ENCODE measurements at regions not wholly inside any gene's neighbourhood (a gene's known extent, or its start where the extent isn't known, plus 50 kb on each side); places are given as distances from the start of the nearest gene placed in this dataset.
"Not testable (repeated sequence)": the region's sequence is repeated elsewhere in the genome, so short reads cannot be mapped to it uniquely, and the experiment has no call there.

DNA sequence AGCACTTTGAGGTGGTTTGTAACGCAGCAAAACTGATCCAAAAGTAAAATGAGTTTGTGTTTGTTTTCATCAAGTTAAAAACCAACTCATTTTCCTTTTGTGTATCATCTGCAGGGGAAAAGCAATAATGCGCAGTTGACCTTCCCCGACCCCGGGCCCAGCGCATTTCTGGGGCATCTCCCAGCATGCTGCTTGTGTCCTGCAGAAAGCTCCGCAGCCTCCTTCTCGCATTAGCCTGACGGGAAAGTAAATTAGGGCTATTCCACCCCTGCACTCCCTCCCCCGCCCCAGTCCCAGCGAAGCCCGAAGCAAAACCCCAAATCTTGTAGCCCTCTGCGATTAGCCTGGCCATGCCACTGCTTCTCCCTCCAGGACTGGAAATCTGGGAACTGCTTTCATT, 82.0 kb upstream of the PPM1B start:
- DNase-seq (ENCODE audit: low spot score): no peak

GRCh38 chr2:44087036-44087713, 81.5 kb upstream of the PPM1B start:
- DNase-seq (ENCODE audit: low spot score): peak; percentile 61

DNA sequence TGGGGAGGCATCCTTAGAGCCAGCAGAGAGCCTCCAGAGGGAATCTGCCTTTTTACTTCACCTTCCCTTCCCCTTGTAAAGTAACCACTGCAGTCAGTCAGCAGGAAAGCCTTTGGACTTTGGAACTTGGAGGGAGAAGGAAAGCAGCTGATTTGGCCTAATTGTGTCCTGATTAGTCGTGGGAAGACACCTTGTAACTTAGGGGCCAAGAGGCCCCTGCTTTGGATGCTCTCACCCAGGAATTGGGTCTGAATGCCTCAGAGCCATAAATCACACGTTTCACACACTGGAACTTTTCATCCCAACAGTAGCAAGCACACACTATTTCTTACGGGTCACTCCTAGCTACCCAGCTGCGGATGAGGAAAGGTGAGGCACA, 81.0 kb upstream of the PPM1B start:
- DNase-seq (ENCODE audit: low spot score): no peak

DNA sequence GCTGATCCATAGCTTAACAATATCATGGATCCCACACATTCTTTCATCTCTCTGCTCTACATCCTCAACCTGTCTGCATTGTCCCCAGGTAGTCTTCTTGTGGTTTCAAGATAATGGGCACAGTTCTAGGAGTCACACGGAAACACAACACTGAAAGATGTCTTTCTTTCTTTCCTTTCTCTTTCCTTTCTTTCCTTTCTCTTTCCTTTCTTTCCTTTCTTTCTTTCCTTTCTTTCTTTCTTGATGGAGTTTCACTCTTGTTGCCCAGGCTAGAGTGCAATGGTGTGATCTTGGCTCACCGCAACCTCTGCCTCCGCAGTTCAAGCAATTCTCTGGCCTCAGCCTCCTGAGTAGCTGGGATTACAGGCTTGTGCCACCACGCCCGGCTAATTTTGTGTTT, 76.2 kb upstream of the PPM1B start:
- DNase-seq (ENCODE audit: low spot score): not testable (repeated sequence)

- no peak for DNase-seq (ENCODE audit: low spot score)
Observed at GRCh38 chr2:44093970-44094369, 74.7 kb upstream of the PPM1B start.

DNA sequence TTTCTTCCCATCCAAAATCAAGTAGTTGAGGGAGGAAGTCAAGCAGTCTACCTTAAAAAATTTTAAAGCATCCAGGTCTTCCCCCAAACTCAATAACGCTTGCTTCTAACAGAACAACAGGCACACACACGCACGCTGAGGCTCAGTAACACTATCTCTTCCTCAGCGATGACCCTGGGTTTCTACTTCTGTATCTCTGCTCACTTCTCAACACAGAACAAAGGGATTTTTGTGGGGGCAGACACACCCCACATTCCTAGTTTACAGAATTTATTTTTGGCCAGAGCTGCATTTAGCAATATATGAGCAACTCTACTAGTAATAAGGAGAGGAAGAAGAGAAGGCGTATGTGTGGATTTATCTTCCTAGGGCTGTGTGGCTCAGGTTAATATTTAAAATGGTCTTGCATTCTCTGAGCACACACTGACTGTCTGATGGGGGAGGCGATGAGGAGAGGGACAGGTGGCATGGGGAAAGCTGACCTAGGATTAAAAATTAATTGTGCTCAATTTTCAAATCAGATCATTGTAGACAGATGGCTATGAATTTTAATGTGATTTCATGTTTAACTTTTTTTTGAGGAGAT, 71.3 kb upstream of the PPM1B start:
- no peak for DNase-seq (ENCODE audit: low spot score)

GRCh38 chr2:44098050-44098449, 70.6 kb upstream of the PPM1B start:
- no peak for DNase-seq (ENCODE audit: low spot score)

GRCh38 chr2:44098891-44099290, 69.8 kb upstream of the PPM1B start:
- DNase-seq (ENCODE audit: low spot score): no peak

DNA sequence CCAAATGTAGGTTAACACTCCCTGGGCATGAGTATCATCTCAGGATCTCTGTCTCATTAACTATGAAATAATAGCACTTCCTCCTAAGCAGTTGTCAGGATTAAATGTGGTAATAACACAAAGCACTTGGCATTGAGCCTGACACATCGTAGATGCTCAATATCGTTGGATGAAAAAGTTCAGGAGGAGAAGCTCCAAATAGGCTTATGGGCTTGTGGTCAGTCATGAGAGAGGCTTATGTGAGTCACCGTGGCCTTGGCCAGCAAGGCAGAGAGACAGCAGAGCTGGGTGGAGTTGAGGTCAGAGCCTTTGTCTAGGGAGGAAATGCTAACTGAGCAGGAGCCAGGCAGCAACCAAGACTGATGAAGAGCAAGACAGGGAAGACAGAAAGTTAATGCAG, 68.3 kb upstream of the PPM1B start:
- no peak for DNase-seq (ENCODE audit: low spot score)

DNA sequence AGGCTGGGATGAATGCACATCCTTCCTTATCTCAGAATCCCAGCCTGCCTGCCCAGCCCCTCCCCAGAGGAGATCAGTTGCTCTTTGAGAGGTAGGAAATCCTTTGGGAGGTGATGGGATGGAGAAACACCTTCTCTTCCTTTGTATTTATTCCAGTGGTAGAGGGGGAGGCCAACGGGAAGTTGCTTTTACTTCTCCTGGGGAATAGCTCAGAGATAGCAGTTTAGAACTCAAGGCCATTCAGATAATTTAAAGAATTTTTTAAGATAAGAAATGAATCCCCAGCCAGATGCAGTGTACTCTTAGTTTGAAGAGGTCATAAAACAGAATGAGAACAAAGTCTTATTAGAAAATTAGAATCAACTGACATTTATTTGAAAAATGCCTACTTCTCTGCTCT, 67.4 kb upstream of the PPM1B start:
- DNase-seq (ENCODE audit: low spot score): no peak

GRCh38 chr2:44102790-44103562, 65.7 kb upstream of the PPM1B start:
- no peak for DNase-seq (ENCODE audit: low spot score)

DNA sequence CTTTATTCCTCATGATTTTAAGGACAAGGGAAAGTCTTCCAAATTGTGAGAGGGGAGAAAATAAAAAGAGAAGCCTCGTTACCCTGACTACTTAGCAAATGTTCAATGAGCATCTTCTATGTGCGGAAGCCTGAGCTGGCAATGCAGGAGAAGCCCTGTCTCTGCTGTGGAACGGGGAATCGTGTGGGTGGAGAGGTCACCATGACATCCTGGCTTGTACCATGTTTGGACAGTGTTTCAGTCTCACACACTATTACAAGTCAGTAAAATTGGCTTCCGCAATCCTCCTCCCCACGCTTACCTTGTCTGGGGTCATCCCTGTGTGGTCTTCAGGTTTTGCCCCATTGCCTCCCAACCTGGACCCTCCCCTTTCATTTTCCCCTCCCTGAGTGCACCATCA, 65.0 kb upstream of the PPM1B start:
- DNase-seq (ENCODE audit: low spot score): no peak

DNA sequence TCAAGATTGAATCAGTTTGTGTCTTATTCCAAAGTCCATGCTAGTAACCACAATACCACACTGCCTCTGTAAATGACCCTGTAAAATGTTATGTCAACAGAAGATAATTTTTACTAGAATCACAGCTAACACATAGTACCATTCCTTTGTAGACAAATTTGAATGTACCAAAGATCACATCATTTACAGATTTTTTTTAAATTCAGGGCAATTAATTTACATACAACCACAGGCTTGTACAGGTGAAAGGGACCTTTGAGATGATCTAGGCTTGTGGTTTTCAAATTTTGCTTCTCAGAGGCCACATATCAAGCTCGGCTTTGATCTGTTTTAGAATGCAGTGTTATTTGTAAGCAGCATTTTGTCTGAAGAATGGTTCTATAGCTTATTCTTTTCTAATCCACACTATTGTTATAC, 63.8 kb upstream of the PPM1B start:
- DNase-seq (ENCODE audit: low spot score): no peak

GRCh38 chr2:44106509-44106908, 62.2 kb upstream of the PPM1B start:
- not testable (repeated sequence) for DNase-seq (ENCODE audit: low spot score)

GRCh38 chr2:44107086-44107740, 61.5 kb upstream of the PPM1B start:
- no peak for DNase-seq (ENCODE audit: low spot score)

- no peak for DNase-seq (ENCODE audit: low spot score)
Observed at GRCh38 chr2:44107974-44108373, 60.7 kb upstream of the PPM1B start.

DNA sequence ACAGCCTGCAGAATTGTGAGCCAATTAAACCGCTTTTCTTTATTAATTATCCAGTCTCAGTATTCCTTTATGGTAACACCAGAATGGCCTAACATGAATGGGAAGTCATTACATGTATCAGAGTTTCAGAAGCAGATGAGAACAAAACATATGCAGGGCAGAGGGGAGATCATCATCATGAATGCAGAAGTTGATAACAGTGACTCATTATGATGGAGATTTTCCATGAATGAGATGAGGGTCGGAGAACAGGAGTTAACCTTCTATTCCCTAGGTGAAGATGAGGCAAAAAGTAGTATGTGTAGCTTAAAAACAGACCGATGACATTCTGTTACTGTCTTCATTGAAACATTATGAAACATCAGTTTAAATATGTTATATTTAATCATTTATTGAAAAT, 59.5 kb upstream of the PPM1B start:
- no peak for DNase-seq (ENCODE audit: low spot score)

DNA sequence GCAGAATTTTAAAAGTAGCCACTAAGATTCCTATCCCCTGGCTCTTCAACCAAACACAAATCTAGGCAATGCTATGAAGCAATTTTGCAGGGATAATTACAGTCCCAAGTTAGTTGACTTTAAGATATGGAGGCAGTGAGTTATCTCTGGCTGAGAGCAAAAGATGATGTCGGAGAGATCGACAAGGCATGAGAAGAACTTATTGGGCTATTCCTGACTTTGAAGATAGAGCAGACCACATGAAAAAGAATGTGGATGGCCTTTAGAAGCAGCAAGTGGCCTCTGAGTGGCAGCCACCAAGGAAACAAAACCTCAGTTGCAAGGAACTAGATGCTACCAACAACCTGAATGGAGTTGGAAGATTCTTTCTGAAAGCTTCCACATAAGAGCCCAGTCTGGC, 58.2 kb upstream of the PPM1B start:
- no peak for DNase-seq (ENCODE audit: low spot score)

GRCh38 chr2:44112096-44112495, 56.6 kb upstream of the PPM1B start:
- DNase-seq (ENCODE audit: low spot score): no peak

- no peak for DNase-seq (ENCODE audit: low spot score)
Observed at GRCh38 chr2:44116319-44116718, 52.4 kb upstream of the PPM1B start.

- no peak for DNase-seq (ENCODE audit: low spot score)
Observed at GRCh38 chr2:44118257-44118656, 50.4 kb upstream of the PPM1B start.

Measured in HuH-7.5 (cell line).